ENCODE measurements at regions not wholly inside any gene's neighbourhood (a gene's known extent, or its start where the extent isn't known, plus 50 kb on each side); places are given as distances from the start of the nearest gene placed in this dataset.

DNA sequence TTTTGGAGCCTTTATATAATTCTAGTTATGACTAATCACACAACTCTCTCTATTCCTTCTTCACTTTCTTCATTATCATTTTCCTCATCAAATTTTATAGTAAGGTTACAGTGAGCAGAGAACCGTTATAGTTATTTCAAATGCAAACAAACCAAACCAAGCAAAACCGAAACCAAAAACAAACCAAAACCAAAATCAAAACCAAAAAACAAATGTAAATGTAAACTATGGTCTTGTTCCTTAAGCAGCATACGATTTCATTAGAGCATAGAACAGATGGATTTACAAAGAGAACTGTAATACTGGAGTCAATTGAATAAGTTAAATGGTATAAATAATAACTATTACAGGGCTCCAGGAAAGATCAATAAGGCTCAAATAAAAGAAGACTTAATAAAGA lies 447.1 kb downstream of the LRRC70 start:
- BruUV-seq (replicated peaks) = no TSS peak
- no peak overlapping the region for H3K23ac ChIP-seq (ENCODE audit: low read depth, low read length)
- H3K9me3 ChIP-seq (ENCODE audit: control insufficient read depth, insufficient read depth, low read length) = peaks cover 3% of the 10 kb centered on the region
- H2BK15ac ChIP-seq (ENCODE audit: low read depth, low read length) = no peak overlapping the region
- no peak overlapping the region for H4K91ac ChIP-seq (ENCODE audit: insufficient read depth, low read depth, low read length)
- H2AK9ac ChIP-seq (replicated peaks; ENCODE audit: low read depth, low read length, poor library complexity) = no peak overlapping the region
- no peaks in the 10 kb centered on the region for H4K20me1 ChIP-seq (ENCODE audit: insufficient read depth, low read length)
- H3K27ac ChIP-seq (ENCODE audit: insufficient read depth, low read length) = no peak overlapping the region
- no peak overlapping the region for H2BK120ac ChIP-seq (ENCODE audit: low read depth, low read length)
- no peak overlapping the region for H2AFZ ChIP-seq (replicated peaks; ENCODE audit: low read length, poor library complexity)
- H4K5ac ChIP-seq (ENCODE audit: low read depth, low read length) = no peak overlapping the region
- H2BK5ac ChIP-seq (ENCODE audit: low read depth, low read length, poor library complexity, severe bottlenecking) = no peak overlapping the region
- no peaks in the 10 kb centered on the region for H3K9me1 ChIP-seq (ENCODE audit: insufficient read depth, low read length)
- no peak overlapping the region for H3K4me2 ChIP-seq (ENCODE audit: low read depth, low read length)
- no peak overlapping the region for H2AK5ac ChIP-seq (ENCODE audit: low read depth, low read length)
- no peak overlapping the region for H3K14ac ChIP-seq (replicated peaks; ENCODE audit: low read depth, low read length)
- in situ Hi-C loops (cut with MboI; ENCODE audit: low sequenced_read_pairs) = no loop called here
- DNase-seq (no peak), ATAC-seq (ENCODE audit: low read depth) (no peak)
- H3K79me1 ChIP-seq (ENCODE audit: low read depth in 1 of 2, low read length in 2 of 2) = no peaks in the 10 kb centered on the region
- H3K4me1 ChIP-seq (ENCODE audit: control insufficient read depth, insufficient read depth, low read length) = no peaks in the 10 kb centered on the region
- dilution Hi-C loops (cut with HindIII; ENCODE audit: low sequenced_read_pairs, unreplicated experiment) = no loop called here
- no peaks in the 10 kb centered on the region for H3K36me3 ChIP-seq (ENCODE audit: control insufficient read depth, insufficient read depth, low read length)
- TF ChIP-seq POLR2A (IDR thresholded peaks at IDR 0.05; ENCODE audit: low read depth, low read length) (no peak), RFX5 (IDR thresholded peaks at IDR 0.05; ENCODE audit: low read depth, low read length) (no peak), CEBPB (IDR thresholded peaks at IDR 0.05; ENCODE audit: low read depth, low read length) (no peak), CHD1 (IDR thresholded peaks at IDR 0.05; ENCODE audit: low read depth, low read length) (no peak), USF2 (IDR thresholded peaks at IDR 0.05; ENCODE audit: low read depth, low read length) (no peak), MAZ (IDR thresholded peaks at IDR 0.05; ENCODE audit: borderline replicate concordance, low read depth, low read length) (no peak), RCOR1 (IDR thresholded peaks at IDR 0.05; ENCODE audit: insufficient replicate concordance, low read length) (no peak), NFE2L2 (IDR thresholded peaks at IDR 0.05; ENCODE audit: low read depth, low read length) (no peak), SMC3 (IDR thresholded peaks at IDR 0.05; ENCODE audit: low read depth, low read length) (no peak), BHLHE40 (IDR thresholded peaks at IDR 0.05; ENCODE audit: low read depth, low read length) (no peak)
- TF ChIP-seq, protein P1, sequence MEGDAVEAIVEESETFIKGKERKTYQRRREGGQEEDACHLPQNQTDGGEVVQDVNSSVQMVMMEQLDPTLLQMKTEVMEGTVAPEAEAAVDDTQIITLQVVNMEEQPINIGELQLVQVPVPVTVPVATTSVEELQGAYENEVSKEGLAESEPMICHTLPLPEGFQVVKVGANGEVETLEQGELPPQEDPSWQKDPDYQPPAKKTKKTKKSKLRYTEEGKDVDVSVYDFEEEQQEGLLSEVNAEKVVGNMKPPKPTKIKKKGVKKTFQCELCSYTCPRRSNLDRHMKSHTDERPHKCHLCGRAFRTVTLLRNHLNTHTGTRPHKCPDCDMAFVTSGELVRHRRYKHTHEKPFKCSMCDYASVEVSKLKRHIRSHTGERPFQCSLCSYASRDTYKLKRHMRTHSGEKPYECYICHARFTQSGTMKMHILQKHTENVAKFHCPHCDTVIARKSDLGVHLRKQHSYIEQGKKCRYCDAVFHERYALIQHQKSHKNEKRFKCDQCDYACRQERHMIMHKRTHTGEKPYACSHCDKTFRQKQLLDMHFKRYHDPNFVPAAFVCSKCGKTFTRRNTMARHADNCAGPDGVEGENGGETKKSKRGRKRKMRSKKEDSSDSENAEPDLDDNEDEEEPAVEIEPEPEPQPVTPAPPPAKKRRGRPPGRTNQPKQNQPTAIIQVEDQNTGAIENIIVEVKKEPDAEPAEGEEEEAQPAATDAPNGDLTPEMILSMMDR (conservative IDR thresholded peaks at IDR 0.05; ENCODE audit: low read depth, low read length) = no peak
- no peaks in the 10 kb centered on the region for H3K27me3 ChIP-seq (ENCODE audit: control insufficient read depth, insufficient read depth, low read length)
- H3K18ac ChIP-seq (ENCODE audit: low read depth, low read length) = no peak overlapping the region
- POLR2A ChIA-PET (ENCODE audit: unreplicated experiment) = no interaction called here
- H3K4ac ChIP-seq (ENCODE audit: low read depth, low read length) = no peak overlapping the region
- H3K9ac ChIP-seq (ENCODE audit: low read depth, low read length) = no peak overlapping the region
- no CpG with 5 or more reads among the region's 3 CpGs for WGBS, 2 experiments (ENCODE audit: extremely low coverage in 2 of 2, insufficient read length in 1 of 2)
- H4K8ac ChIP-seq (ENCODE audit: low read depth in 2 of 2, low read length in 2 of 2) = no peak overlapping the region
- H2BK20ac ChIP-seq (ENCODE audit: low read depth, low read length) = no peak overlapping the region
- intact Hi-C loops (cut with micrococcal nuclease) = no loop called here
- CTCF ChIA-PET = no interaction called here
- no peak overlapping the region for H3K56ac ChIP-seq (ENCODE audit: extremely low read depth, insufficient read depth, low read length)
- H3K4me3 ChIP-seq (ENCODE audit: insufficient read depth, low read depth, low read length) = no peak overlapping the region

All from IMR-90 (cell line).